ENCODE measurements at regions not wholly inside any gene's neighbourhood (a gene's known extent, or its start where the extent isn't known, plus 50 kb on each side); places are given as distances from the start of the nearest gene placed in this dataset.
A peak's percentile ranks its signal among the peaks of the same experiment; 100 is the strongest.

- TF ChIP-seq ZNF792 (tag by site-specific recombination; IDR thresholded peaks at IDR 0.05) = no peak
- TF ChIP-seq, protein P1, sequence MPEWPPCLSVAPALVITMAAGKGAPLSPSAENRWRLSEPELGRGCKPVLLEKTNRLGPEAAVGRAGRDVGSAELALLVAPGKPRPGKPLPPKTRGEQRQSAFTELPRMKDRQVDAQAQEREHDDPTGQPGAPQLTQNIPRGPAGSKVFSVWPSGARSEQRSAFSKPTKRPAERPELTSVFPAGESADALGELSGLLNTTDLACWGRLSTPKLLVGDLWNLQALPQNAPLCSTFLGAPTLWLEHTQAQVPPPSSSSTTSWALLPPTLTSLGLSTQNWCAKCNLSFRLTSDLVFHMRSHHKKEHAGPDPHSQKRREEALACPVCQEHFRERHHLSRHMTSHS (tag by site-specific recombination; IDR thresholded peaks at IDR 0.05) = 0 out of 2 replicates have a peak, but pooled peaks have one; percentile 61
- TF ChIP-seq ZEB2 (tag by site-specific recombination; IDR thresholded peaks at IDR 0.05) = peak; percentile 100
- TF ChIP-seq, protein P2, sequence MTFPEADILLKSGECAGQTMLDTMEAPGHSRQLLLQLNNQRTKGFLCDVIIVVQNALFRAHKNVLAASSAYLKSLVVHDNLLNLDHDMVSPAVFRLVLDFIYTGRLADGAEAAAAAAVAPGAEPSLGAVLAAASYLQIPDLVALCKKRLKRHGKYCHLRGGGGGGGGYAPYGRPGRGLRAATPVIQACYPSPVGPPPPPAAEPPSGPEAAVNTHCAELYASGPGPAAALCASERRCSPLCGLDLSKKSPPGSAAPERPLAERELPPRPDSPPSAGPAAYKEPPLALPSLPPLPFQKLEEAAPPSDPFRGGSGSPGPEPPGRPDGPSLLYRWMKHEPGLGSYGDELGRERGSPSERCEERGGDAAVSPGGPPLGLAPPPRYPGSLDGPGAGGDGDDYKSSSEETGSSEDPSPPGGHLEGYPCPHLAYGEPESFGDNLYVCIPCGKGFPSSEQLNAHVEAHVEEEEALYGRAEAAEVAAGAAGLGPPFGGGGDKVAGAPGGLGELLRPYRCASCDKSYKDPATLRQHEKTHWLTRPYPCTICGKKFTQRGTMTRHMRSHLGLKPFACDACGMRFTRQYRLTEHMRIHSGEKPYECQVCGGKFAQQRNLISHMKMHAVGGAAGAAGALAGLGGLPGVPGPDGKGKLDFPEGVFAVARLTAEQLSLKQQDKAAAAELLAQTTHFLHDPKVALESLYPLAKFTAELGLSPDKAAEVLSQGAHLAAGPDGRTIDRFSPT (tag by site-specific recombination; IDR thresholded peaks at IDR 0.05) = peak; percentile 53; the same call in 1 of the 2 replicates
- TF ChIP-seq, protein P3, sequence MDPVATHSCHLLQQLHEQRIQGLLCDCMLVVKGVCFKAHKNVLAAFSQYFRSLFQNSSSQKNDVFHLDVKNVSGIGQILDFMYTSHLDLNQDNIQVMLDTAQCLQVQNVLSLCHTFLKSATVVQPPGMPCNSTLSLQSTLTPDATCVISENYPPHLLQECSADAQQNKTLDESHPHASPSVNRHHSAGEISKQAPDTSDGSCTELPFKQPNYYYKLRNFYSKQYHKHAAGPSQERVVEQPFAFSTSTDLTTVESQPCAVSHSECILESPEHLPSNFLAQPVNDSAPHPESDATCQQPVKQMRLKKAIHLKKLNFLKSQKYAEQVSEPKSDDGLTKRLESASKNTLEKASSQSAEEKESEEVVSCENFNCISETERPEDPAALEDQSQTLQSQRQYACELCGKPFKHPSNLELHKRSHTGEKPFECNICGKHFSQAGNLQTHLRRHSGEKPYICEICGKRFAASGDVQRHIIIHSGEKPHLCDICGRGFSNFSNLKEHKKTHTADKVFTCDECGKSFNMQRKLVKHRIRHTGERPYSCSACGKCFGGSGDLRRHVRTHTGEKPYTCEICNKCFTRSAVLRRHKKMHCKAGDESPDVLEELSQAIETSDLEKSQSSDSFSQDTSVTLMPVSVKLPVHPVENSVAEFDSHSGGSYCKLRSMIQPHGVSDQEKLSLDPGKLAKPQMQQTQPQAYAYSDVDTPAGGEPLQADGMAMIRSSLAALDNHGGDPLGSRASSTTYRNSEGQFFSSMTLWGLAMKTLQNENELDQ (tag by site-specific recombination; IDR thresholded peaks at IDR 0.05; ENCODE audit: low read depth) = no peak
- TF ChIP-seq KLF9 (tag by site-specific recombination; IDR thresholded peaks at IDR 0.05; ENCODE audit: low read depth) = peak; percentile 78
- TF ChIP-seq ZNF157 (tag by site-specific recombination; IDR thresholded peaks at IDR 0.05) = no peak
- TF ChIP-seq KLF10 (tag by site-specific recombination; IDR thresholded peaks at IDR 0.05) = peak; percentile 29; the same call in 1 of the 2 replicates
- no peak for TF ChIP-seq ZNF239 (tag by site-specific recombination; IDR thresholded peaks at IDR 0.05)
- peak; percentile 59; the same call in 1 of the 2 replicates for TF ChIP-seq ZNF18 (tag by site-specific recombination; IDR thresholded peaks at IDR 0.05)
Observed at GRCh38 chr12:132429946-132430643, 59.9 kb upstream of the FBRSL1 start (continued).

DNA sequence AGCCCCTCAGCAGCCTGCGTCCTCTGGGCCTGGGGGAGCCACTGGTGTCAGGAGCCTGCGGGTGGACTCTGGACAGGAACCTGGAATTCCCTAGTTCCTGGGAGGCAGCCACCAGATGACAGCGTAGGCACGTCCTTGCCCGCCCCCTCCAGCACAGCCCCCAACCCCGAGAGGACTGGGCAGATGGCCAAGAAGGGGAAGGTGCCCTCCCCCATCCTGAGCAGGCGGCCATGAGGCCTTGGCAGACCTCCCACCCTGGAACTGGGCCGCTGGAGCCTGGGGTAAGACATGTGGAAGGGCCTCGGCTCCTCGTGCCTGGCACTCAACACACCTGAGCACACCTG, 60.4 kb upstream of the FBRSL1 start:
- no peak overlapping the region for H3K4me3 ChIP-seq (ENCODE audit: low read depth, low read length)
- H3K36me3 ChIP-seq (ENCODE audit: control insufficient read depth in 2 of 2, insufficient read depth in 1 of 2, low read length in 2 of 2) = no peaks in the 10 kb centered on the region
- ChIA-PET CTCF (interaction anchor here (0.5 to 1.4 kb wide), 6 partner anchors 9 to 251 kb away, joined by 3 to 4 read pairs (median 3); no protein-coding TSS in a partner anchor), POLR2A (no interaction called here)
- no peak overlapping the region for H3K27ac ChIP-seq (ENCODE audit: extremely low read depth, low read depth, low read length)
- no peak for TF ChIP-seq KLF8 (tag by site-specific recombination; IDR thresholded peaks at IDR 0.05)
- no peak for TF ChIP-seq WT1 (tag by site-specific recombination; IDR thresholded peaks at IDR 0.05)
- TF ChIP-seq, protein P4, sequence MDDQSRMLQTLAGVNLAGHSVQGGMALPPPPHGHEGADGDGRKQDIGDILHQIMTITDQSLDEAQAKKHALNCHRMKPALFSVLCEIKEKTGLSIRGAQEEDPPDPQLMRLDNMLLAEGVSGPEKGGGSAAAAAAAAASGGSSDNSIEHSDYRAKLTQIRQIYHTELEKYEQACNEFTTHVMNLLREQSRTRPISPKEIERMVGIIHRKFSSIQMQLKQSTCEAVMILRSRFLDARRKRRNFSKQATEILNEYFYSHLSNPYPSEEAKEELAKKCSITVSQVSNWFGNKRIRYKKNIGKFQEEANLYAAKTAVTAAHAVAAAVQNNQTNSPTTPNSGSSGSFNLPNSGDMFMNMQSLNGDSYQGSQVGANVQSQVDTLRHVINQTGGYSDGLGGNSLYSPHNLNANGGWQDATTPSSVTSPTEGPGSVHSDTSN (CRISPR knock-in tag; IDR thresholded peaks at IDR 0.05) = 0 out of 2 replicates have a peak, but pooled peaks have one; percentile 33
- peak; percentile 30; the same call in 1 of the 2 replicates for TF ChIP-seq ZNF398 (tag by site-specific recombination; IDR thresholded peaks at IDR 0.05)
- peak; percentile 49; the same call in 1 of the 2 replicates for TF ChIP-seq GLIS1 (tag by site-specific recombination; IDR thresholded peaks at IDR 0.05)
- TF ChIP-seq ZIC2 (tag by site-specific recombination; IDR thresholded peaks at IDR 0.05) = 0 out of 2 replicates have a peak, but pooled peaks have one; percentile 25
- TF ChIP-seq PATZ1 (tag by site-specific recombination; IDR thresholded peaks at IDR 0.05) = peak; percentile 41
- H3K9me3 ChIP-seq (ENCODE audit: control insufficient read depth, insufficient read depth, low read depth, low read length) = no peaks in the 10 kb centered on the region
- H3K4me1 ChIP-seq (ENCODE audit: control insufficient read depth, insufficient read depth, low read length) = 0 out of 2 replicates have a peak, but pooled peaks cover 6% of the 10 kb centered on the region

Measured in HEK293 (cell line).